ENCODE measurements at regions not wholly inside any gene's neighbourhood (a gene's known extent, or its start where the extent isn't known, plus 50 kb on each side); places are given as distances from the start of the nearest gene placed in this dataset.
"Not testable (repeated sequence)": the region's sequence is repeated elsewhere in the genome, so short reads cannot be mapped to it uniquely, and the experiment has no call there.

GRCh38 chr1:91190996-91191395 is 169.2 kb upstream of the ZNF644 start:
- TF ChIP-seq EP300 (IDR thresholded peaks at IDR 0.05), result no peak
- no peak for TF ChIP-seq CTCF (IDR thresholded peaks at IDR 0.05)
- no peak for TF ChIP-seq POLR2A (IDR thresholded peaks at IDR 0.05)

GRCh38 chr1:91189096-91189495 is 167.3 kb upstream of the ZNF644 start:
- no peak for TF ChIP-seq POLR2AphosphoS5 (IDR thresholded peaks at IDR 0.05)
- no peak for TF ChIP-seq POLR2A (IDR thresholded peaks at IDR 0.05)
- TF ChIP-seq CTCF (IDR thresholded peaks at IDR 0.05), result no peak
- TF ChIP-seq EP300 (IDR thresholded peaks at IDR 0.05), result no peak
- Histone ChIP-seq H3K4me3 (no peak overlapping the region), H3K36me3 (no peaks in the 10 kb centered on the region), H3K27ac (no peak overlapping the region), H3K27me3 (no peaks in the 10 kb centered on the region), H3K9me3 (no peaks in the 10 kb centered on the region), H3K4me1 (no peaks in the 10 kb centered on the region)
- 64 to 71% methylated on average over 4 of the region's 4 CpGs for WGBS, 2 donors
- DNase-seq (no peak), ATAC-seq (ENCODE audit: low FRiP score in 2 of 2) (no peak)

More at GRCh38 chr1:91190996-91191395, 169.2 kb upstream of the ZNF644 start:
- H3K27me3 ChIP-seq, result no peaks in the 10 kb centered on the region
- no peak for DNase-seq
- no peak overlapping the region for H3K4me3 ChIP-seq
- WGBS, 2 donors, result 88 to 96% methylated on average over 4 of the region's 4 CpGs
- no peak for ATAC-seq (ENCODE audit: low FRiP score in 2 of 2)
- H3K4me1 ChIP-seq, result no peaks in the 10 kb centered on the region
- no peak overlapping the region for H3K27ac ChIP-seq
- H3K9me3 ChIP-seq, result no peaks in the 10 kb centered on the region
- H3K36me3 ChIP-seq, result no peaks in the 10 kb centered on the region

GRCh38 chr1:91182807-91183206 is 161.0 kb upstream of the ZNF644 start:
- not testable (repeated sequence) for H3K4me3 ChIP-seq, H3K4me1 ChIP-seq

GRCh38 chr1:91176250-91176649 is 154.4 kb upstream of the ZNF644 start:
- Histone ChIP-seq H3K27ac (no peak overlapping the region), H3K36me3 (no peaks in the 10 kb centered on the region), H3K27me3 (no peaks in the 10 kb centered on the region), H3K4me3 (no peak overlapping the region), H3K9me3 (no peaks in the 10 kb centered on the region), H3K4me1 (peaks cover 0 to 15% (median 5%) of the 10 kb centered on the region in 4 donors)
- no peak for DNase-seq
- WGBS, 2 donors, result 54 to 68% methylated on average over 1 of the region's 1 CpG
- ATAC-seq (ENCODE audit: low FRiP score in 2 of 2), result no peak
- no peak for TF ChIP-seq EP300 (IDR thresholded peaks at IDR 0.05)
- TF ChIP-seq POLR2AphosphoS5 (IDR thresholded peaks at IDR 0.05), result no peak
- no peak for TF ChIP-seq POLR2A (IDR thresholded peaks at IDR 0.05)
- TF ChIP-seq CTCF (IDR thresholded peaks at IDR 0.05), result no peak

More at GRCh38 chr1:91182807-91183206, 161.0 kb upstream of the ZNF644 start:
- H3K36me3 ChIP-seq; H3K9me3 ChIP-seq; H3K27ac ChIP-seq; DNase-seq; H3K27me3 ChIP-seq; ATAC-seq (ENCODE audit: low FRiP score in 2 of 2): not testable (repeated sequence)

GRCh38 chr1:91174734-91175133 is 152.9 kb upstream of the ZNF644 start:
- ATAC-seq (ENCODE audit: low FRiP score in 2 of 2) (no peak), DNase-seq (no peak)
- H3K4me1 ChIP-seq, result peaks cover 0 to 15% (median 5%) of the 10 kb centered on the region in 4 donors
- TF ChIP-seq POLR2AphosphoS5 (IDR thresholded peaks at IDR 0.05) (no peak), CTCF (IDR thresholded peaks at IDR 0.05) (no peak), POLR2A (IDR thresholded peaks at IDR 0.05) (no peak)
- H3K27me3 ChIP-seq, result no peaks in the 10 kb centered on the region
- H3K4me3 ChIP-seq, result no peak overlapping the region
- H3K9me3 ChIP-seq, result no peaks in the 10 kb centered on the region
- H3K27ac ChIP-seq, result no peak overlapping the region
- no peaks in the 10 kb centered on the region for H3K36me3 ChIP-seq
- 77 to 81% methylated on average over 3 of the region's 3 CpGs for WGBS, 2 donors
